ENCODE measurements at regions not wholly inside any gene's neighbourhood (a gene's known extent, or its start where the extent isn't known, plus 50 kb on each side); places are given as distances from the start of the nearest gene placed in this dataset.

- no peak for DNase-seq (ENCODE audit: low spot score)
- ATAC-seq = no peak
Observed at GRCh38 chr11:37404231-37404630, 806.2 kb upstream of the RAG2 start.

- DNase-seq (ENCODE audit: low spot score) = peak; percentile 55
- ATAC-seq = peak; percentile 96
Observed at GRCh38 chr11:37402663-37403062, 804.6 kb upstream of the RAG2 start.

- ATAC-seq (no peak), DNase-seq (ENCODE audit: low spot score) (no peak)
Observed at GRCh38 chr11:37394236-37394870, 796.3 kb upstream of the RAG2 start.

GRCh38 chr11:37391615-37392014, 793.6 kb upstream of the RAG2 start:
- ATAC-seq (no peak), DNase-seq (ENCODE audit: low spot score) (no peak)

GRCh38 chr11:37390576-37391083, 792.6 kb upstream of the RAG2 start:
- no peak for DNase-seq (ENCODE audit: low spot score)
- no peak for ATAC-seq

- no peak for ATAC-seq
- DNase-seq (ENCODE audit: low spot score) = no peak
Observed at GRCh38 chr11:37378958-37379357, 780.9 kb upstream of the RAG2 start.

GRCh38 chr11:37372667-37373066, 774.6 kb upstream of the RAG2 start:
- ATAC-seq = no peak
- DNase-seq (ENCODE audit: low spot score) = no peak

- DNase-seq (ENCODE audit: low spot score) (no peak), ATAC-seq (no peak)
Observed at GRCh38 chr11:37371346-37371970, 773.4 kb upstream of the RAG2 start.

GRCh38 chr11:37370817-37371216, 772.8 kb upstream of the RAG2 start:
- ATAC-seq = peak; percentile 71
- DNase-seq (ENCODE audit: low spot score) = no peak

GRCh38 chr11:37364246-37364839, 766.3 kb upstream of the RAG2 start:
- ATAC-seq (no peak), DNase-seq (ENCODE audit: low spot score) (no peak)

GRCh38 chr11:37353192-37353591, 755.2 kb upstream of the RAG2 start:
- no peak for DNase-seq (ENCODE audit: low spot score)
- ATAC-seq = no peak

- ATAC-seq (peak; percentile 89), DNase-seq (ENCODE audit: low spot score) (no peak)
Observed at GRCh38 chr11:37352485-37352884, 754.4 kb upstream of the RAG2 start.

- DNase-seq (ENCODE audit: low spot score) (no peak), ATAC-seq (no peak)
Observed at GRCh38 chr11:37343290-37343689, 745.3 kb upstream of the RAG2 start.

- no peak for DNase-seq (ENCODE audit: low spot score)
- ATAC-seq = no peak
Observed at GRCh38 chr11:37336401-37336800, 738.4 kb upstream of the RAG2 start.

- no peak for ATAC-seq
- DNase-seq (ENCODE audit: low spot score) = no peak
Observed at GRCh38 chr11:37333345-37333744, 735.3 kb upstream of the RAG2 start.

GRCh38 chr11:37323843-37324242, 725.8 kb upstream of the RAG2 start:
- peak; percentile 45 for DNase-seq (ENCODE audit: low spot score)
- peak; percentile 70 for ATAC-seq

- ATAC-seq = peak; percentile 92
- peak; percentile 47 for DNase-seq (ENCODE audit: low spot score)
Observed at GRCh38 chr11:37322333-37323194, 724.5 kb upstream of the RAG2 start.

- ATAC-seq (no peak), DNase-seq (ENCODE audit: low spot score) (no peak)
Observed at GRCh38 chr11:37320921-37321320, 722.9 kb upstream of the RAG2 start.

GRCh38 chr11:37317803-37318202, 719.8 kb upstream of the RAG2 start:
- ATAC-seq = no peak
- DNase-seq (ENCODE audit: low spot score) = no peak

GRCh38 chr11:37313266-37313665, 715.2 kb upstream of the RAG2 start:
- no peak for ATAC-seq

GRCh38 chr11:37306563-37306962, 708.5 kb upstream of the RAG2 start:
- no peak for ATAC-seq

More at GRCh38 chr11:37313266-37313665, 715.2 kb upstream of the RAG2 start:
- no peak for DNase-seq (ENCODE audit: low spot score)

More at GRCh38 chr11:37306563-37306962, 708.5 kb upstream of the RAG2 start:
- no peak for DNase-seq (ENCODE audit: low spot score)
